Fibroblast of the aortic adventitia (primary cell): ENCODE measurements at regions not wholly inside any gene's neighbourhood (a gene's known extent, or its start where the extent isn't known, plus 50 kb on each side); places are given as distances from the start of the nearest gene placed in this dataset.

Experiments
- DNase-seq: peaks from one replicate; pipeline ENCODE4 v3.0.0-alpha.2; 2010; ENCODE audit warnings: low read depth
- H3K4me3 ChIP-seq: 2 replicates; pipeline ENCODE4 v1.5.1; 2011; ENCODE audit warnings: low read depth, mild to moderate bottlenecking, control low read depth, low read length, moderate library complexity
- TF ChIP-seq, protein P1 (sequence below): IDR thresholded peaks from 2 replicates; pipeline ENCODE4 v1.5.1; 2011; ENCODE audit warnings: mild to moderate bottlenecking, low read length, control low read depth, inconsistent platforms; ENCODE audit not compliant: insufficient read depth

DNA sequence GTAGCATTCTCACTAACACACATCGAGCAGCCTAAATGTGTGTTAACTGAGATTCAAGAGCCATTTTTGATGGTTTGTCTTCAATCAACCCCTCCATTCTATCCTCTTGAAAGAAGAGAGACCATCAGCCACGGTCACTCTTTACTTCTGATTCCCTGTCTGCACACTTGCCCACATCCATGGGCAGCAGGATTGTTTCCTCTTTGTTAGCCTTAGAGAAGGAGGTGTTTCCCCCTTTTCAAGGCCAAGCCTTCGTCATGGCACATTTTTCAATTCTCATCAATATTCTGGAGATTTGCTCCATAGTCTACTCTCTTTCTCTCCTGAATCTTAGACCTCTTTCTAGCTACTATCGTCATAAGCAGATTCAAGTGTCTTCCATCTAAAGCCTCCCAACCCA, 522.4 kb upstream of the NAALADL2 start:
- no peak for DNase-seq
- TF ChIP-seq, protein P1, sequence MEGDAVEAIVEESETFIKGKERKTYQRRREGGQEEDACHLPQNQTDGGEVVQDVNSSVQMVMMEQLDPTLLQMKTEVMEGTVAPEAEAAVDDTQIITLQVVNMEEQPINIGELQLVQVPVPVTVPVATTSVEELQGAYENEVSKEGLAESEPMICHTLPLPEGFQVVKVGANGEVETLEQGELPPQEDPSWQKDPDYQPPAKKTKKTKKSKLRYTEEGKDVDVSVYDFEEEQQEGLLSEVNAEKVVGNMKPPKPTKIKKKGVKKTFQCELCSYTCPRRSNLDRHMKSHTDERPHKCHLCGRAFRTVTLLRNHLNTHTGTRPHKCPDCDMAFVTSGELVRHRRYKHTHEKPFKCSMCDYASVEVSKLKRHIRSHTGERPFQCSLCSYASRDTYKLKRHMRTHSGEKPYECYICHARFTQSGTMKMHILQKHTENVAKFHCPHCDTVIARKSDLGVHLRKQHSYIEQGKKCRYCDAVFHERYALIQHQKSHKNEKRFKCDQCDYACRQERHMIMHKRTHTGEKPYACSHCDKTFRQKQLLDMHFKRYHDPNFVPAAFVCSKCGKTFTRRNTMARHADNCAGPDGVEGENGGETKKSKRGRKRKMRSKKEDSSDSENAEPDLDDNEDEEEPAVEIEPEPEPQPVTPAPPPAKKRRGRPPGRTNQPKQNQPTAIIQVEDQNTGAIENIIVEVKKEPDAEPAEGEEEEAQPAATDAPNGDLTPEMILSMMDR, result no peak
- no peak overlapping the region for H3K4me3 ChIP-seq

DNA sequence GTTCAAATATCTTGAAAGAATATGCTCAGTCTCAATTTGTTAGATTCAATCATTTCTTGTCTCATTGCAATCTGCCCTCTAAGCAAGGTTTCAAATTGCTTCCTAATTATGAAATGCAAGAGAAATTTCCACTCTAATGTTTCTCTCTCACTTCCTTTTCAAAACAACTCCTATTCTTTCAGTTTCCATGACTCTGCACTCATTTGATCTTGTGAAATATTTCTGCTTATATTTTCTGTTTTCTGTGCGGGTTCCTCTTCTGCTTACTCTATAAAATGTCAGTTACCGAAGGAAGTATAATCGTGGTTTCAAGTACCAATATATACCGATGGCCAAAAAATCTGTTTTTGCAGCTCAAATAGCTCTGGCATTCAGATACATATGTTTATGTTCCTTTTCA, 521.9 kb upstream of the NAALADL2 start:
- TF ChIP-seq, protein P1, result no peak
- no peak for DNase-seq
- no peak overlapping the region for H3K4me3 ChIP-seq

DNA sequence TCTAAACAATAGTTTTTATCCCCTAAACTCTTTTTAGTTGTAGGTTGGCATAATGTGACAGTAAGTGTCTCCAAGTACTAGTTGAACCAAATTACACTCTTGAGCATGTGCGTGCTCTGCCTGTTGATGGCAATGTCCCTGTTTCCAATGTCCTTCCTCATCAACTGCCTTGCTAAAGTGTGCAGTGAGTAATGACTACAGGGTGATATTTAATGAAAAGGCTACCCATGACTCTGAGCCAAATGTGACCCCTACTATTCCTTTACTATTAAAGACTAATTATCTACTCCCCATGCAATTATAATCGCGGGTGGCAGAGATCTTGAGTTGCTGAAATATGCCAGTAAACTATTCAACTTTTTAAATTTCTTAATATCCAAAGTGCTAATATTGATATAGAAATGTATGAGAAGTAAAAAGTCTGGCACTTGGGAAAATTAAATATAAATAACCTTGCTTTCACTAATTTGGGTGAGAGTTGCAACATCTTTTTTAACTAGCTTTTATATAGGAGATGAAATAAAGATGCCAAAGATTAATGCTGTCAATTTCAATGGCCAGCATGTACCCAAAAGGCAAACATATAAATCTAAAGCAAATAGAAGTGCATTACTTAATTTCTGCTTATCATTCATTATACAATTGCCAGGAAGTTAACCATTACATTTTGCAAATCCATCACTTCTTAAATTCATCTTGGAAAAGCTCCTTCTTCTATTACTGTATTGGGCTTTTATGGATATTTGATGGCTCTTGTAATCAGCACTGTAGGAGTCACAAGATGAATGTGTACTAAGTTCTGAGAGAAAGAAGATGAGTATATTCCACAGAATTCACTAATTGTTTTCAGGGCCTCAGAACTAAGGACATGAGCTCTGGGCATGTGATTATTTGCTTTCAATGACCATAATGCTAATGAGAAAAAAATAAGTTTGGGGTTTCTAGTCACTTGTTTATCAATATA, 518.2 kb upstream of the NAALADL2 start:
- no peak for DNase-seq
- no peak overlapping the region for H3K4me3 ChIP-seq
- TF ChIP-seq, protein P1, result no peak

DNA sequence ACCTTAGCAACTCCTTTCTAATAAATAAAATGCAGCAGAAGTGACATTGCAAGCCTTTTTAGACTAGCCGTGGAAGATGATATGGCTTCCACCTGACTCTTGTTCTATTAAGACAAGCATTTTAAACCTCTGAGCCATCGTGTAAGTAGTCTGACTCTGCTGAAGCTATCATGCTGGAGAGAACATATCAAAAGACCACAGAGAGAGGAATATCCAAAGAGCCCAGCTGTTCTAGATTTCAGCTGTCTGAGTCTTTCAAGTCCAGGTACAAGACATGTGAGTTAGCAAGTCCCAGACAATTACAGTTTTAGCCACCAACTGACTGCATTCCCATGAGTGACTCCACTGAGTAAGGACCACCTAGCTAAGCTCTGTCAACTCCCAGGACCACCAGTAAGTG, 517.0 kb upstream of the NAALADL2 start:
- DNase-seq, result no peak
- no peak overlapping the region for H3K4me3 ChIP-seq
- TF ChIP-seq, protein P1, result no peak

DNA sequence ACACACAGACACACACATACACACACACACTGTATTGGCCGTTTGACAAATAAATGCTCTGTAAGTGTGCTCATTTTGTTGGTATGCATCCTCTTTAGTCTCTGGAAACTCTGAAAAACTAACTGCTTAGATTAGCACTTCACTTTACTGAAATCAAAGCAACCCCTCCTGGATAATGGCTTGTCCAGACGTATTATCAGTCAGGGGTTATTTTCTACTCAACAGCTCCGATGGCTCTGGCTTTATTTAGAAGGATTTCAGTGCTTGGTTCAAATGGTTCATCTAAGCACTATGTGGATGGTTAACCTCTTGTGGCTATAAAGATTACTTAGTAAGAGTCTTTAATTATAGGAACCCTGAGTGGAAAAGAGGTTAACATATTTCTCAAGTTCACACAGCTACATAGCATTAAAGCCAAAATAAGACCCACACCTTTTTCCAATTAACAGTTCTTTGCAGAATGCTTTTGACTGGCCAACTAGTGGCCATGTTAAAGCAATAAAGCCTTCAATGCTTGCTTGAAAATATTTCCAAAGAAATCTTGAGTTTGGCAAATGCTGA, 516.1 kb upstream of the NAALADL2 start:
- peak; percentile 55 for DNase-seq
- TF ChIP-seq, protein P1, result no peak
- no peak overlapping the region for H3K4me3 ChIP-seq

DNA sequence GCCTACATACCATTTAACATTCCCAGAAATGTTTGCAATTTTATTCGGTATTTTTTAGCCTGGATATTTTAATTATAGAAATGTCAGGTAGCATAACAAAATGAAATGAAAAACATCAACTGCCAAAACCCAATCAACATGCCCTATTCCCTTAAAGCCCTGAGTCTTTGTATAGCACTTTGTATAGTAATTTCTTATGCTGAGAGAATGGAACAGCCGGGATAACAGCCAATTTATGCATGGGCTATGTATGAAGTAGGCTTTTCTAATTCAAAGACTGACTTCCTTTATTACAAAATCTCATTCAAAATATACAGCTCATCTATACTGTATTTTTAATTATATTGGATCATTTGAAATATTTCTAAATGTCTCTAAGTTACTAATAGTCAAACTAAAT, 513.0 kb upstream of the NAALADL2 start:
- no peak for DNase-seq
- TF ChIP-seq, protein P1, result no peak

More for the DNA sequence above, 513.0 kb upstream of the NAALADL2 start:
- no peak overlapping the region for H3K4me3 ChIP-seq
